Liver (tissue), 3 donors: ENCODE measurements at regions not wholly inside any gene's neighbourhood (a gene's known extent, or its start where the extent isn't known, plus 50 kb on each side); places are given as distances from the start of the nearest gene placed in this dataset.

ENCODE experiments used
- CTCF ChIP-seq: fragments of 150-350 bp; IDR thresholded peaks from 2 replicates; pipeline ENCODE4 v1.5.1; 2017; ENCODE audit warnings: improper control_type of control experiment, low read depth, low read length; ENCODE audit not compliant: missing input control
- GABPA ChIP-seq, 2 donors: IDR thresholded peaks in 1 of 2; conservative IDR thresholded peaks in 1 of 2; 2 replicates each; pipeline ENCODE4 v1.6.1; 2016; ENCODE audit warnings: antibody characterized with exemption in 2 of 2, mild to moderate bottlenecking in 1 of 2, moderate library complexity in 1 of 2
- JUND ChIP-seq, 2 donors: IDR thresholded peaks; 2 replicates each; pipeline ENCODE4 v1.6.1; 2016; ENCODE audit warnings: antibody characterized with exemption in 2 of 2
- MAX ChIP-seq: IDR thresholded peaks from 2 replicates; pipeline ENCODE4 v1.6.1; 2016; ENCODE audit warnings: antibody characterized with exemption
- RAD21 ChIP-seq, 2 donors: IDR thresholded peaks; 2 replicates each; pipeline ENCODE4 v1.6.1; 2016; ENCODE audit warnings: antibody characterized with exemption in 2 of 2, mild to moderate bottlenecking in 2 of 2
- ZBTB33 ChIP-seq: IDR thresholded peaks from 2 replicates; pipeline ENCODE4 v1.6.1; 2016; ENCODE audit warnings: antibody characterized with exemption
- donor health status: healthy.
- donor health status: healthy.

- no peak for TF ChIP-seq CTCF
- TF ChIP-seq MAX: no peak
- no peak for TF ChIP-seq JUND (IDR thresholded peaks at IDR 0.05)
- no peak for TF ChIP-seq RAD21 (IDR thresholded peaks at IDR 0.05)
- no peak for TF ChIP-seq ZBTB33
- TF ChIP-seq GABPA (IDR thresholded peaks at IDR 0.05 in 1 of 2, conservative IDR thresholded peaks at IDR 0.05 in 1 of 2): no peak
Measured at GRCh38 chr3:45311327-45311726, 77.0 kb upstream of the LARS2 start.
